Testis (tissue), 2 donors: ENCODE measurements at regions not wholly inside any gene's neighbourhood (a gene's known extent, or its start where the extent isn't known, plus 50 kb on each side); places are given as distances from the start of the nearest gene placed in this dataset.

Source experiments
- DNase-seq: peaks from one replicate; pipeline ENCODE4 v3.0.0-alpha.2; 2019
- H3K27ac ChIP-seq, 2 donors: fragments of 200-600 bp; sonication (generic); one replicate each; pipeline ENCODE4 v1.5.1; 2019
- H3K27me3 ChIP-seq: fragments of 200-600 bp; sonication (generic); one replicate; pipeline ENCODE4 v1.5.1; 2019
- H3K36me3 ChIP-seq: fragments of 200-600 bp; sonication (generic); one replicate; pipeline ENCODE4 v1.5.1; 2017; ENCODE audit warnings: low read depth; ENCODE audit errors: missing control alignments
- H3K4me1 ChIP-seq: fragments of 200-600 bp; sonication (generic); one replicate; pipeline ENCODE4 v1.5.1; 2019
- H3K4me3 ChIP-seq, 2 donors: fragments of 200-600 bp; sonication (generic); one replicate each; pipeline ENCODE4 v1.5.1; 2017 to 2019
- H3K9me3 ChIP-seq: fragments of 200-600 bp; sonication (generic); one replicate; pipeline ENCODE4 v1.5.1; 2017
- POLR2A ChIP-seq: fragments of 450-650 bp; IDR thresholded peaks from one replicate; pipeline ENCODE4 v1.6.1; 2017; ENCODE audit warnings: antibody characterized with exemption, mild to moderate bottlenecking, moderate library complexity
- WGBS, 2 donors: methylation state at CpG; one replicate each; pipeline ENCODE4 v1.1.5; 2018; 5-methylcytosine and 5-hydroxymethylcytosine counted together
- intact Hi-C: fragments of 100-400 bp; cut with DNase I; formaldehyde crosslinking; loops from one replicate; pipeline ENCODE4 v1.15.1; 2023; ENCODE audit warnings: low total_unique reads
- TF ChIP-seq, protein P1 (sequence below), 3 experiments: fragments of 450-650 bp in 2 of 3; fragments of 200-600 bp in 1 of 3; sonication (generic) in 1 of 3; IDR thresholded peaks; one replicate each; pipeline ENCODE4 v1.5.1; 2016 to 2019; ENCODE audit warnings: antibody characterized with exemption in 3 of 3, mild to moderate bottlenecking in 2 of 3, moderate library complexity in 1 of 3

GRCh38 chr1:214966346-214966745 lies 116.2 kb upstream of the KCNK2 start:
- TF ChIP-seq, protein P1, sequence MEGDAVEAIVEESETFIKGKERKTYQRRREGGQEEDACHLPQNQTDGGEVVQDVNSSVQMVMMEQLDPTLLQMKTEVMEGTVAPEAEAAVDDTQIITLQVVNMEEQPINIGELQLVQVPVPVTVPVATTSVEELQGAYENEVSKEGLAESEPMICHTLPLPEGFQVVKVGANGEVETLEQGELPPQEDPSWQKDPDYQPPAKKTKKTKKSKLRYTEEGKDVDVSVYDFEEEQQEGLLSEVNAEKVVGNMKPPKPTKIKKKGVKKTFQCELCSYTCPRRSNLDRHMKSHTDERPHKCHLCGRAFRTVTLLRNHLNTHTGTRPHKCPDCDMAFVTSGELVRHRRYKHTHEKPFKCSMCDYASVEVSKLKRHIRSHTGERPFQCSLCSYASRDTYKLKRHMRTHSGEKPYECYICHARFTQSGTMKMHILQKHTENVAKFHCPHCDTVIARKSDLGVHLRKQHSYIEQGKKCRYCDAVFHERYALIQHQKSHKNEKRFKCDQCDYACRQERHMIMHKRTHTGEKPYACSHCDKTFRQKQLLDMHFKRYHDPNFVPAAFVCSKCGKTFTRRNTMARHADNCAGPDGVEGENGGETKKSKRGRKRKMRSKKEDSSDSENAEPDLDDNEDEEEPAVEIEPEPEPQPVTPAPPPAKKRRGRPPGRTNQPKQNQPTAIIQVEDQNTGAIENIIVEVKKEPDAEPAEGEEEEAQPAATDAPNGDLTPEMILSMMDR (IDR thresholded peaks at IDR 0.05) = no peak
- no peak for TF ChIP-seq POLR2A
- intact Hi-C loops = no loop called here
- Histone ChIP-seq H3K36me3 (no peaks in the 10 kb centered on the region), H3K4me3 (no peak overlapping the region), H3K27ac (no peak overlapping the region), H3K27me3 (no peaks in the 10 kb centered on the region), H3K9me3 (no peaks in the 10 kb centered on the region), H3K4me1 (no peaks in the 10 kb centered on the region)
- WGBS, 2 donors = 68 to 84% methylated on average over 3 of the region's 3 CpGs
- no peak for DNase-seq

DNA sequence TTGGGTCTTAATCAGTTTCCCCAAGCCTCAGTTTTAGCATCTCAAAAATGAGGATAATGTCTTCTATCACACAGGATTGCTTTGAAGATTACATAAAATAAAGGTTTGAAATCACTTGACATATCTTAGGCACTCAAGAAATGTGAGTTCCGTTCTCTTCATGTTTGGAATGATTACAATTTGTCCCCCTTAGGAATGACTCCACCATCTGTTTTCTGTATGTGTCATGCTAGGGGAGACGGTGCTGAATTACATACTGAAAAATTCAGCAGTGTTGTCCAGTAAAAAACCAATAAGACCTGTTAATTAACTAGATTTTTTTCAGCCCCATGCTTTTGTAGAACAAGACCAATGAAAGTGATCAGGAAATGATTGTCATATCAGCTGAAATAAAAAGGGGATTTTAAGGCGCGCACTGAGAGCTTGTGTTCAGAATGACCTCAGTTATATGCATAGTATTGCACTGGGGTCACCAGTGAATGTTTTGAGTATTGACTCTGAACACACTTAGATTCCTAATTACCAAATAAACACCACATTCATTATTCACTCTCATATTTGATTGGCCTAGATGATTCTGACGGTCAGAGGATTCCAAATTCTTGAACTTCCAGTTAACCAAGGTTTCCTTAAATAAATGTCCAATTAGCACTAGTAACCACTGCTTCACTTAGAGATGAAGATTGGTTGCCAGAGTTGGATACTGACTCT lies 114.5 kb upstream of the KCNK2 start:
- WGBS, 2 donors = 72 to 79% methylated on average over 5 of the region's 5 CpGs
- Histone ChIP-seq H3K27ac (no peak overlapping the region), H3K4me1 (no peaks in the 10 kb centered on the region), H3K36me3 (no peaks in the 10 kb centered on the region), H3K27me3 (no peaks in the 10 kb centered on the region), H3K4me3 (no peak overlapping the region), H3K9me3 (no peaks in the 10 kb centered on the region)
- TF ChIP-seq POLR2A = no peak
- TF ChIP-seq, protein P1 (IDR thresholded peaks at IDR 0.05) = no peak
- no peak for DNase-seq
- intact Hi-C loops = no loop called here

DNA sequence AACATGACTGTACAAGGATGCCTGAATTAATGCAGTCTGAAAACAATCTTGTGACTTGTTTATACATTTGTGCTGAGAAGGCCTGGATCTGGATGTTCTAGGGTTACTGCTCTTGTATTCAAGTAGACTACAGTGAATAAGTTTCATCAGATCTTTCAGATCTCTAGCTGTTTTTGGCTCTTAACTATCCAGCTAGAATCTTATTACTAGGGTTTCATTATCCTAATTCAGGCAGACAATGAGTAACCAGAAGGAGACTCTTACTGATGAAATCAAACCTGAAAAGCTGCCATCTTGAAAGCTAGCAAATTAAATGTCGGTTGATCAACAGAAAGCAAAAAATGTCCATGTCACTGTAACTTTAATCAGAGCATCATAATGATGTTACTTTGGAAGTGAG lies 112.5 kb upstream of the KCNK2 start:
- DNase-seq = no peak
- TF ChIP-seq, protein P1 (IDR thresholded peaks at IDR 0.05) = no peak
- TF ChIP-seq POLR2A = no peak
- Histone ChIP-seq H3K4me1 (no peaks in the 10 kb centered on the region), H3K27me3 (no peaks in the 10 kb centered on the region), H3K27ac (no peak overlapping the region), H3K4me3 (no peak overlapping the region), H3K36me3 (no peaks in the 10 kb centered on the region), H3K9me3 (no peaks in the 10 kb centered on the region)
- WGBS, 2 donors = 89 to 96% methylated on average over 1 of the region's 1 CpG
- intact Hi-C loops = no loop called here

DNA sequence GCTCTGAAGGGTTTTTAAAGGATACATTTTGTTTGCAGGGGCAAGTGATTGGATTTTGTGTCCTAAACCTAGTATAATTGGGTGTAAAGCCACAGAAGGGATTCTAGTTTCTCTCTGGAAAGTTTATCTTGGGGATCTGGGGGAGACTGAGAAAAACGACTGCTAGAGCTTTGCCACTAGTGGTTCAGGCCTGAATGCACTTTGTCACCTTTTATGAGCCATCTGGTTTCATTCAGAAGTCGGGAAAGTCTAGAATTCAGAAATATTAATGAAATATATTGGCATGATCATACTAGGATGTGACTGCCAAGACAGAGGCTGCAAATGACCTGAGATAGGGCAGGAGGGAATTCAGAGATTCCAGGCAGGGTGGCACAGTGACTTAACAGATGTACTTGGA lies 111.5 kb upstream of the KCNK2 start:
- H3K4me3 ChIP-seq = no peak overlapping the region
- H3K9me3 ChIP-seq = no peaks in the 10 kb centered on the region
- intact Hi-C loops = no loop called here
- TF ChIP-seq, protein P1 (IDR thresholded peaks at IDR 0.05) = no peak
- TF ChIP-seq POLR2A = no peak
- no peak for DNase-seq
- H3K36me3 ChIP-seq = no peaks in the 10 kb centered on the region
- no peaks in the 10 kb centered on the region for H3K27me3 ChIP-seq
- H3K27ac ChIP-seq = no peak overlapping the region
- 42 to 48% methylated on average over 2 of the region's 2 CpGs for WGBS, 2 donors
- no peaks in the 10 kb centered on the region for H3K4me1 ChIP-seq

DNA sequence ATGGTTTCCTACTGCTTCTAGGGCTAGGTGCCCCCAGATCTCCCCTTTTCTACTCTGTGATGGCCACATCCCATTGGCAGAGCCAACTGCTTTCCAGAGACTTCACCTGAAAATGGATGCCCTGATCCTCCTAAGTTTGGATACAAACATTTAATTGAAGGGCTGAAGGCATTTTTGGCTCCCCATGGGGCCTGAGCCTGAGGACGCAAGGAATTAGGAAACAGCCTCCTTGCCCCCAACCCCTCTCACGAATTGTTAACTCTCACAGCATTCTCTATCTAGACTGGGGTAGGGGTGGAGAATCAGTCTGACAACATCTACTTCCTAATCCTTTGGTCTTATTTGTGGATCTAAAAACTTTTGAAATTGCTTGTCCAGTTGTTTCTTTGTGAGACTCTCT lies 108.5 kb upstream of the KCNK2 start:
- H3K36me3 ChIP-seq = no peaks in the 10 kb centered on the region
- DNase-seq = no peak
- no peaks in the 10 kb centered on the region for H3K27me3 ChIP-seq
- H3K4me3 ChIP-seq = no peak overlapping the region
- H3K9me3 ChIP-seq = no peaks in the 10 kb centered on the region
- WGBS, 2 donors = 84 to 87% methylated on average over 2 of the region's 2 CpGs
- intact Hi-C loops = no loop called here
- TF ChIP-seq, protein P1 (IDR thresholded peaks at IDR 0.05) = no peak
- TF ChIP-seq POLR2A = no peak
- H3K27ac ChIP-seq = no peak overlapping the region
- H3K4me1 ChIP-seq = no peaks in the 10 kb centered on the region
